NCI-H748 (cell line): ENCODE measurements at regions not wholly inside any gene's neighbourhood (a gene's known extent, or its start where the extent isn't known, plus 50 kb on each side); places are given as distances from the start of the nearest gene placed in this dataset.

Source experiments
- DNase-seq: peaks from one replicate; lab custom pipeline; 2025; ENCODE audit not compliant: unreplicated experiment; lab: John Stamatoyannopoulos, UW

DNA sequence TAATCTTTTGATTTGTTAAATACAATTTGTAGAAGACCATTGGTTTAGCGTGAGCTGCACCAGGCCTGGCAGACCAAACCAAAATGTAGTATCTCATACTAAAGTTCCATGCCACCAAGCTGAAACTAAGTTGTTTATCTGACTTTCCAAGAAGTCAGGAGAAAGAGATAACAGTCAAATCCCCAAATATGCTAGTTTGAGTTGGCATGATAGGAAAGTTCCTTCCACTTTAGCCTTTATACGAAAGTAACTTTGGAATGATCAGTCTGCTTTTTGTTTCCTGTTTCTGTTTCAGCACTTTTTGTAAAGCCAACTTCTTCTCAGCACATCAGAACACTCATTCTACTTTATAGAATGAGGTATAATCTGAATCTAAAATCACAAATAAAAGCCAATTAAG is 449.2 kb downstream of the GRXCR1 start:
- no peak for DNase-seq

DNA sequence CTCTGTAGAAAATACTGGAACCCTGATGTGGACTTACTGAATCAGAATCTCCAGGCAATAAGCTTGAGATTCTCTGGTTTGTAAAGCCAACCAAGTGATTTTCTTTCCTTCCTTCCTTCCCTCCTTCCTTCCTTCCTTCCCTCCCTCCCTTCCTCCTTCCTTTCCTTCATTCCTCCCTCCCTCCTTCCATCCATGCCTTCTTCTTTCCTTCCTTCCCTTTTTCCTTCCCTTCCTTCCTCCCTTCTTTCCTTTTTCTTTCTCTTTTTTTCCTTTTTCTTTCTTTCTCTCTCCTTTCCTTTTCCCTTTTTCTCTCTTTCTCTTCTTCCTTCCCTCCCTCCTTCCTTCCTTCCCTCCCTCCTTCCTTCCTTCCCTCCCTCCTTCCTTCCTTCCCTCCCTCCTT is 450.8 kb downstream of the GRXCR1 start:
- DNase-seq: no peak

DNA sequence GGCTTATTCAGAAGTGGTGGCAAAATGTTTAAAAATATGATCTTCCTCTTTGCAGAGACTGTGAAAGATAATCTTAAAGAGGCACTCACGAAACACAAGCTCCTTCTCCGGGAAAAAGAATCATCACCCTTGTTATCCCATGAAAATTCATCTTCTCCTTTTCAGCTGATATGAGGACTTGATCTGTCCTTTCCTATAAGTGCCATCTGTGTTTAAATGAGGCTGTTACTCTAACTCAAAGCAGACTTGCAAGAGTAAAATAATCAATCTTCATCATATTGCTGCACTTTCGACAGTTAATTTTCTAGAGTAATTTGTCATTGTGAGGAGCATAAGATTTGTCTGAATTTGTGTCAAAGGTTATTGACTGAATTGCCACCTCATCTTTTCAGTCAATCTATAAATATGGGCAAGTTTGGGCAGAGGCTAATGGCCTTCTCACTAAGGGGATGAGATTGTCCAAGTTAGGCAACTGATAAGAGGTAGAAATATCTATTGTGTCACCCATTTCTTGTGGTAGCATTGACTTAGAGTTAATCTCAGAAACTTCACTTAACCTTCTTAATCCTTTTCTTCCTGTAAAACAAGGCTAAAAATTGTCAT is 452.9 kb downstream of the GRXCR1 start:
- DNase-seq: no peak

DNA sequence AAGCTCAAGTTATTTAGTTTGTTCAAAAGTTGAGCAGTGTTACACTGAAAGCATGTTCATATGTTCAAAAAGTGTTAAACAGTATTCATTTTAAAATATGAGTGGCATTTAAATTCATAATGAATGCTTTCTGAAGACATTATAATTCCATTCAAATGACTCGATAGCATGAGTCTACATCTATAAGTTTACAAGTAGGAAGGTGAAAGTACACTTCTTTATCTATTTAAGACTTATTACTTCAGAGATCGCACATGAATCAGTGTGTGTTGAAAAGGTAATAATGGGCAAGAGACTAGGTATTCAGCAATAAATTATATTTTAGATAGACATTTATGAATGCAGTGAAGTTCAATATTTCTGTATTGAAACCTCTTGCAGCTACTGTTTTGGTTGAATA is 456.1 kb downstream of the GRXCR1 start:
- DNase-seq: no peak

DNA sequence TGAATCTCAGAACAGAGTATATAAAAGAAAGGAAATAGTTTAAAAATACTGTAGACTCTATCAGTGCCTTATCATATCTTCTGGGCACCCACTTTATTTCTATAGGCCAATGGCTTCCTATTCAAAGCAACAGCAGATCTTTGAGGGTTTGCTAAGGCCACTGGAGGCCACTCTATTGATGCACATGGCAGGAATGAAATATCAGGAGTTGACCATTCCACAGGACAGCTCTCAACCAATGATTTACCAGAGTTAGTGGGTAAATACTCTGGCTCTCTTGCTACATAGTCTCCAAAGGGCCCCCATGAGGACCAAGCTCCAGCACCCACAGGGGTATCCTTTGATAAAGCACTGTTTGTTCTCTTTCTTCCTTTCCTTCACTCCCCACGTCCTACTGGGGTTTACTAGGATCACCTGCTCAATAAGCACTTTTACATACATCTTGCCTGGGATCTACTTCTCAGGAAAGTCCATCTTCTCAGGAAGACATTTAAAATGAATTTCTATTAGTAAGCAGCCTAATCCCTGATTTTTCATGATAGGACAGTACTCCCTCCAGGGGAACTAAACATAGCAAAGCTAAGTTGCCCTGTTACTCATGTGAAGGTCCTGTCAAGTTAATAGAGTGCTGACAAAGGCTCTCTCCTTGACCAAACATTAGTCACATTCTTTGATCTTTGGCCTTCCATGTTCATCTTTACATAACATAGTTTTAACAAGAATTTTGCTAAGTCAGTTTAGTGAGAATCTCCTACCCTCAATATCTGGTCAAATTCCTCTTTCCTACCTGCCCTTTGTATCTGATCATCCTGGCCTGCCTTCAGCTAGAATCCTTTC is 459.7 kb downstream of the GRXCR1 start:
- no peak for DNase-seq

DNA sequence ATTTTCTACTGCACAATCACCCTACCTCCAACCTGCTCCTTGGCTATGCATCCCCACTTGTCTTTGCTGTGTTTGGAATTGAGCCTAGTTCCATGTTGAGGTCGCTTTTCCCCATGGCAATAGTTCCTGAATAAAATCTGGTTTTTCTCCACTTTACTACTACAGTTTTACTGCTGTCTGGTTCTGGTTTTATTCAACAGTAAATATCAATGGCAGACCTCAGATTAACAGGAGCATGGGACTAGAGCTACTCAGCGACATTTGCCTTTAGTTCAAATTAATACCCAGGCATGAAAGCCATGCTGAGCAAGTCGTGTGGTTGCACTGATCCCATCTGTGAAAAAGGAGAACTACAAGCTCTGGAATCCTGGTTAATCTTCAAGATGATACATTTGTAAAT is 460.3 kb downstream of the GRXCR1 start:
- no peak for DNase-seq

DNA sequence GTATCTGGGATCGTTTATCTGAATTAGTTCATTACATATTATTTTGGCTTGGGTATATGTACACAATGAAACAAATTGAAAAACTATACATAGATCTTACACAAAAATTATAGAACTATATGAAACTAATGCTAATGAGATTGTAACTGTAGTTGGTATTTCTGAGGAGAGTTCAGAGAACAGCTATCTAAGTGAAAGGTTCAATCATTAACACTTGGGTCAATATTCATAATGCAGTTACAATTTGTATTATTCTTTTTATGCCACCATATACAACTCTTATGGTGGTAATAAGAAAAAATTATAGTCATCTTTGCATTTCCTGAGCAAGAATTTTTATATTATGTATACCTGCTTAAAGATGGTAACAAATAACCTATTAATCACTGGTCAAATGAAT is 461.0 kb downstream of the GRXCR1 start:
- DNase-seq: no peak

DNA sequence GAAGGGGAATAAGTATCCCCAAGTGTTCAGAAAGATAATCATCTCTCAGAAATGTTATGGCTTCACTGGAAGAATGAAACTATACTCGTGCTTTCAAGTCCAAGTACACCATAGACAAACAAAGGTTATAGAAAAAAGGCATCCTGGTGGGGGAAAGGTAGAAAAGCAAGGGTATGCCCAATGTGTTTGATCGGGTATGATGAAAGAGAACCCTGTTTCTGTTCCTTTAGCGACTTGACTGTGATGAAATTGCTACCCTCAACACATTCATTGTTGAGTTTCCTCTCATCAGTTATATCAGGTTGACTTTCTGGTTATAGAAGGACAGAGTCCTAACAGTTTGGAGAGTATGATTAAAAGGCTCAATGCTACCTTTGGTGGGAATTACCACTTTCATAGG is 464.3 kb downstream of the GRXCR1 start:
- DNase-seq: no peak

DNA sequence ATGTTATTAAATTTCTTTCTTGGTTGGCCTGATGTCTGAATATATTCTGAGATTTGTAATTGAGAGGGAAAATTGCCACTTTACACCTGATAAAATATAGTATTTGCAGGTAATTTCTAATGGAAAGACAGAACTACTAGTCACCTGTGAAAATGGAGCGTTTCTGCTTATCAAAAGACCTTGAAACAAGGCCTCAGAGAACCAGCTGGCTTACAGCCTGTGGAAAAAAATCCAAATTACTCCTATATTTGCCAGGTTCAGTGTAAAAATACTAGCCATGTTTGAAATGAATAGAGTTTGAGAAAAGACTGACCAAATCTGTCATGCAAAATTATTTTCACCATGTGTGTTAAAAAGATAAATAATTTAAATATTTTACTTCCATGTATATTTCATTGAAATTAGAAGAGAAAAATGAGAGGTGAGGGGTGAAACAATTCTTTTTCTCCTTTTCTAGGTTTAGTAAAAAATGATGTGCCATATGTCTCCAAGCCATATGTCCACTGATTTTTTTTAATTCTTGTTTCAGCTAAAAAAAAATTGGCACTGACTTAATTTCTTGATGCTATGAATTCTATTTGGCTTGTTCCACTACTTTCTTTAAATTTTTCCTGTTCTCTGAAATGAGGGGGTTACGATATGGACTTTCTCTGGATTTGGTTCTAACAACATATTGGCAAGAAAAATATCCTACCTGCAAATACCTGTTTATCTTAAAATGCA is 464.9 kb downstream of the GRXCR1 start:
- no peak for DNase-seq

DNA sequence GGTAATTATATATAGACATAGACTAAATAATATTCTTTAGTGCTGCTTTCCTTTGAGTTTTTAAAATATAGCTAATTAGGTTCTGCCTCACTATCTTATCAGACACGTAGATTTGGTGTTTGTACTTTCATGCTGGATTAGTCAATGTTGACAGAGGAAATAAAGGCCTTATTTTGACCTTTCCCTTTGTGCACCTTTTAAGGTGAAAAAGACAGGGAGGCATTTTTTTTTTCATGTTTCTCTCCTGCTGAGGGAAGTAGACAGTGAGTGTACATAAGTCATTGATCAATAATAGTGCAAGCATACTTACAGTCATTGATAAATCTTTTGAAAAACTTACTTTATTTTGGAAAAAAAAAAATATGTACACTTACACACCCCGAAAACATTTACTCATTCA is 467.8 kb downstream of the GRXCR1 start:
- no peak for DNase-seq

DNA sequence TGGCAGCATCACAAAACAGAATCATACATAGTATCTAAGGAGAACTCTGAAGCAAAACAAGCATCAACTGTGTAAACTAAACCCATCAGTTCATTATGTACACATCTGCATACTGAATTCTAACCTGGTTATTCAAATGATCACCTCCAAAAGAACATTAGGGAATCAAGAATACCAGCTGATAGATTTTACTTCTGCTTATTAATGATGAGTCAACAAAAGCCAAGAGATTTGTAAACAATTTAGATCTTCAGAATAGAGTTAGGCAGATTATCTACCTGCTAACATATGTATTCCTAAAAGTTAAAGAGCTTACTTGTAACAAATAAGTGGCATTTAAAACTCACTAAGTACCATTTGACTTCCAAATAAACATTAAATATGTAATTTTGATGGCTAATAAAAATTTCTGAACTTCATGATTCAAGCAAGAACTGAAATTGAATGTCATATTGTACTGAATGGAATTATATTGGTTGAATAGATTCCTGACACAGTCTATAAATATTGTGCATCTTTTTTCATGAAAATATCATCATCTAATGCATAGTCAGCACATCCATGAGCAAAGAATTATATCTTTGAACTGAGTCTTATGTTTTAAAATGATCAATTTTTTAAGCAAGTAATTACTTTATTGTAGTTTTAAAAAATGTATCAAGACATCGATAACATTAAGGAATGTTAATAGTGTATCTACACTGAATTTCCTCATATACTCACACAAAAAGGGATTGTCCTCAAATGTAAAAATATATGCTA is 470.5 kb downstream of the GRXCR1 start:
- no peak for DNase-seq

DNA sequence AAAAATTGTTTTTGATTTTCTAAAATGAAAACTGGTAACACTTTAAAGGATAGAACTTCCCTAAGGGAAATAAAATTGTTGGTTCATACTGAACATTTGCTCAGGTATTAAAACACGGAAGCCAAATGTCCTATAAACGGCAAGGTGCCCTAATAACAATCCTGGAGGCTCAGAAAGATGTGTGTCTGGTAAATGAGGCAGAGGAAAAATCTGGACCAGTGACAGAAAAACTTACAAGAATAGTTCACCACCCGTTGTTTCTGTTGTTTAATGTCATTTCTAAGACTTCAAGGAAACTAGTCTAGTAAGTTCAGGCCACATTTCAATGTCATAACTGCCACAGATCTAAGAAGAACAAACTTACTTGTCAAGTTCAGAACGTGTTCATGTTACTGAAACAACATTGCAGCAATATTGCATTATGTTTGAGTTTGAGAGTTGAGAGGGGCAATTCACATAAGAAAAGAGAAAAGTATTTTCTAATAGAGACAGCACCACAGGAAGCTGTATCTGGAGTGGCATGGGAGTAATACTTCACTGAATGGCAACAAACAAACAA is 476.6 kb downstream of the GRXCR1 start:
- no peak for DNase-seq

DNA sequence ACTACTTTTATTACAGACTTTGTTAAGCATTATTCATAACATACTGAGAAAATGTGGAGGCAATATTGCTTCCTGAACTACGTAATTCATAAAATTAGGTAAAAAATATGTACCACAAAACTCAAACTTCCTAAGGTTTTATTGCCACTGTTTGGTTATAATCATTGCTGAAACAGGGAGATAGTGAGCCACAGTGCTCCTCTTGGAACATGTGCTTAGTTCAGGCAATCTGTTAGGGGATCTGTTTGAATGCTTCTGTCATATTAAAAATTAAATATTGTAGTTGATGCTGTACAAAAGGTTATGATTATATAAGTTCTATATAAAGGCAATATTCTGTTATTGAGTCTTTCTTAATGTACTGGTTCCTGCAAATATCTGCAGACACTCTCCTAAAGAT is 480.7 kb downstream of the GRXCR1 start:
- DNase-seq: no peak

DNA sequence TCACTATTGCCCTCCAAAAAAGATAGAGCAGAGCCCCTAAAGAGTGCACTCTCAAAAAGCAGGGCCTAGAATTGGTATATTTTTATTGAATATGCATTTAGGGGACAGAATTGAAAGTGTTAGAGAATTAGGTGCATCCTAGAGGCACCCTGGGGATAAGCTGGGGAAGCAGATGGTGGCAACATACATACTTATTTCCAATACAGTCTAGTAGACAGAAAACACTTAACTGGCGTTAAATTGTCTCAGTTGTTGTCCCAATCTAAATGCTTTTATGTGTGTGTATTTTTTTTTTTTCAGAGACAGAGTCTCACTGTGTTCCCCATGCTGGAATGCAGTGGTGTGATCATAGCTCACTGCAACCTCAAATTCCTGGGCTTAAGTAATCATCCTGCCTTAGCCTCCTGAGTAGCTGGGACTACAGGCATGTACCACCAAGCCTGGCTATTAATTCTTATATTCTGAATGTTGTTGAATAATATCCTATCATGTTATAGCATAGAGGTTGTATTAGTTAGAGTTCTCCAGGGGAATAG is 481.8 kb downstream of the GRXCR1 start:
- no peak for DNase-seq

DNA sequence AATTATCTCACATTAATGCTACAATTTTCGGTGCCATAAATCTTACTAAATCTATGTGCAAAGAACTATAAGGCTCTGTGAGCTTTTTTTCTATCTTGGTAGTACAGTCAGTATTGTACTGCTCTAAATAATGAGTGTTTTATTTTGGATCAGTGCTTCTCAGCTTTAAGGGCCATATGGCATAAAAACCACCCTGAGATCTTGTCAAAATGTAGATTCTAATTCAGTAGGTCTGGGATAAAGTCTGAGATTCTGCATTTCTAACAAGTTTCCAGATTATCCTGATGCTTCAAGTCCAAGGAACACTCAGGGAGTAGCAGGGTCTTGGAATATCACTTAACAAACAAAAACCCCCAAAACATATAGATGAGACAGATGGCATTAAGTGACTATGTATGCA is 486.5 kb downstream of the GRXCR1 start:
- no peak for DNase-seq

DNA sequence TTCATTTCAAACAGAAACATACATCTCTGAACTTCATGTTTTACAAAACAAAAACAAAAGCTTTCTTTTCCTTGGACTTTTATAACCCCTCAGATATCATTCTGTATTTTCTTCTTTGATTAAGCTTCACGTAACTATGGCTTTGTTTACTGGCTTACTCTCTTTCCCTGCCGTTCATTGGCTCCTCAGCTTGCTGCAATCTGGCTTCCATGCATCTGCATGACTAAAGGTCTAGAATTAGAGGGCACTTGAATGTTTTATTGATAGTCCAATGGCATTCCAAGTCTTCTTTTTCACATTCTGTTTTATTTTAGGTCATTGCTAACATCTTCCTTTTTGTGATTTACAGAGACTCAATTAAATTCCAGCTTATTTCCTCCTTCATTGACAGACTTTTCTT is 487.6 kb downstream of the GRXCR1 start:
- no peak for DNase-seq

DNA sequence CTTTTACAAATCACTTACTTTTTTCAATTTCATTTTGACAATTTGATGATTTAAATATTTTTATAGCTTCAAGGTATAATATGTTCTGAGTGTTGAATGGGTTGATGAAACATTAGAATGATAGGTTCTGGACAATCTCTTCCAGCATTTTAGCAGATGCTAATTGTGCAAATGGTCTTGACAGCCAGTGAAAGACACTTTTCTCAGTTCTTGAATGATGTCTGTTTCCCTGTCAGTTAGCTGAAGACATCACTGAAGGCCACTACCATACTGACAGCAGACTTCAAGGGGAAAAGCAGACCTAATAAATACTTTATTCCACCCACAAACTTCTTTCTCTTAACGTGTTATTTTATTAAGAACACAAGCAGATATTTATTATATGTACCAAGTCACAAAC is 498.6 kb downstream of the GRXCR1 start:
- no peak for DNase-seq

DNA sequence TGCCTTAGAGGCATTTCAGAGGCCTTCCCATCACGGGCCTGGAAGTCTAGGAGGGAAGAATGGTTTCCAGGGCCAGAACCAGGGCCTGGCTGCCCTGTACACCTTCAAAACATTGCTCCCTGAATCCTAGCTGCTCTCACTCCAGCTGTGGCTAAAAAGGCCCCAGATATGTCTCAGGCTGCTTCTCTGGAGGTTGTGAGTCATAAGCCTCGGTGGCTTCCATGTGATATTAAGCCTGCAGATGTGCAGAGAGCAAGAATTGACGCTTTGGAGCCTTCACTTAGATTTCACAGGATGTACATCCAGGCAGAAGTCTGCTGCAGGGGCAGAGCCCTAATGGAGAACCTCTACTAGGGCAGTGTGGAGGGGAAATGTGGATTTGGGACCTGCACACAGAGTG is 502.5 kb downstream of the GRXCR1 start:
- DNase-seq: no peak

DNA sequence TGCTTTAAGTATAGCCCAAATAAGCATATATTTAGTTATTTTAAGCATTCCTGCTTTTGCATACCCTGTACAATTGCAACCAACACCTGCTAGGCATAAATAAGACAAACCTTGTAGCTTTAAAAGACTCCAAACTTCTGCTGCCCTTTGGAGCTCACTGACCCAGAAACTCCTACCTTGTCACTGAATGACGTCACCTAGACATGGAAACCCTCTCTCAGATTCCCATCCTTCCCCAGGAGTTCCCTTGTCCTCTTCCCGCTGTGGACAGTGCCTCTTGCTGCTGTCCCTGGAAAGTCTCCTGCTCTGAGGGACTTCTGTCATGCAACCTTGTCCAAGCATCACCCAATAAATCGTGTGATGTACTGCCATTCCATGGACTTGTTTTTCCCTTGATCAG is 507.2 kb downstream of the GRXCR1 start:
- no peak for DNase-seq

DNA sequence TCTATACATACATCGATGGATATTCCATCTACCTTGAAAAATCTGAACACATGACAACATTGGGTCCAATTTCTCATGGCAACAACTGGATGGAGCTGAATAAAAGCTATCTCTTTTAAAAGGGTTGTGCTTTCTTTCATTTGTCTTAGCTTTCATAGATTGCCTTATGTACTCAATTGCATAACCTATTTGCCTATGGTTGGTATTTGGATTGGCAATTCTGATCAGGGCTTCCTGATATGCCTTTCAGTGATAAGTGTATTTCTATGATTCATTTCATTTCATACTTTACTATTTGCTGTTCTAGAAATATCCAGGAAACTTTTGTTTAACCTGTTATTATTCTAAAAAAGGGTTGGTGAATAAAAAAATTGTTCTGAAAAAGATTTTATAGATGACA is 509.9 kb downstream of the GRXCR1 start:
- DNase-seq: no peak

DNA sequence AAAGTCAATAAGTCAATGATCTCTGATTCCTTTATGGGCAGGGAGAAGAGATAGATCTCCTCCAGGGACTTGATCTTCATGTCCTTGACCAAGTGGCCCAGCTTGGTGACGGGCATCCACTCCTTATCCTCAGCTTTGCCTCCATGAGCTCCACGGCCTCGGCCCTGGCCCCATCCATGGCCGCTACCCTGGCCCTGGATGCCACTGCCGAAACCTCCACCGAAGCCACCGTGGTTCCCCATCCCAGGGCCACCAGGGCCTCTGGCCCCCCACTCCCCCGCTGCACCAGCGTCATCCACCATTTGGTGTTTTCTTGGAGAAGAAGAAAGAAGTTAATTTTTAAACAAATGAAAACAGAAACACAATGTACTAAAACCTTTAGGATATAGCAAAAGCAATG is 518.1 kb downstream of the GRXCR1 start:
- DNase-seq: no peak
